Middle frontal gyrus (tissue), 1 donor: ENCODE measurements at regions not wholly inside any gene's neighbourhood (a gene's known extent, or its start where the extent isn't known, plus 50 kb on each side); places are given as distances from the start of the nearest gene placed in this dataset.
"Not testable (repeated sequence)": the region's sequence is repeated elsewhere in the genome, so short reads cannot be mapped to it uniquely, and the experiment has no call there.

Source experiments
- DNase-seq: peaks from one replicate; pipeline ENCODE4 v3.0.0-alpha.2; 2015; ENCODE audit warnings: low spot score; ENCODE audit errors: extremely low spot score

DNA sequence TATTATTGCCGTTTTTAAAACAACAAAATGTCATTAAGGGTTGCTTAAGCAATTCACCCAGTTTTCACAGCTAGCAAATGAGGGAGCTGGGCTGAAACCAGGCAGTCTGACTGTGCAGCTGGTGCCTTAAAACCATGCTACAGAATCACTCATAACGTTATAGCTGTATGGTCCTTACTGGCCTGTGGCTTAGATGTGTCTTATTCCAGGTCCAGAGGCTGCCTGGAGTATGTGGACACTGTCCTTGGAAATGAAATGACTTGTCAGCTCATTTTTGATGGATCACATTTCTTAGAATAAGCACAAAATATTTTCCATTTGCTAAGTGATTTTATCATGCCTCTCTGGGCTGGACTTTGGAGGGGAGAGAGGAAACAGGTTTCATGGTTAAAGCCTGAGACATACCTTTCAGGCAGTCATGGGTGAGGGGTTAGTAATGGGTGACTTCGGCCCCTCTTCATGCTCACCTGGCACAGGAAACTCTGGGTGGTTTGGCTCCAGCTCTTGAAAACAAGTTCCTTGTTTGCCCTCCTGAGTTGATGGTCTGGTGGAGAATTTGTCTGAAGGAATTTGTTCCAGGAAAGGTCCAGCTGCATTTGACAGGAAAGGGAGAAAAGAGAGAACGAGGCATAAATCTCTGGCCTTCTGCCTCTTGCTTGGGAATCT is 823.2 kb downstream of the DHX35 start:
- no peak for DNase-seq

DNA sequence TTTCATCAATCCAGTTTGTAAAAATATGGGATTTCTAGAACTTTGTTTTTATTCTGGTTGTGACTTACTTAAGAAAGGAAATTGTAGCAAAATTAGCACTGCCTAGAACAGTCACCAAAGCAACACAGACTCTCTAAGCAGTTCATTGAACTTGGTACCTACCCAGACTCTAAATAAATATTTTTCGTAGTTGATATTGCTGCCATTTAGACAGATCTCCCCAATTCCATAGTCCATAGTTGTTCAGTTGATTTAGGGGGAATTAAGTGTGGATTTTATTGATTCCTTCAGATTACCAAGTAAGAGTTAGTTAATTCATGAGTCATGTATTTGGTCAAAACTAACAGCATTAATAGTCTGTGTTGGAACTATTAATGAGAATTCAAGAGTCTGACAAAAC is 822.5 kb downstream of the DHX35 start:
- no peak for DNase-seq

GRCh38 chr20:39778847-39779604 is 816.9 kb downstream of the DHX35 start:
- DNase-seq: no peak

DNA sequence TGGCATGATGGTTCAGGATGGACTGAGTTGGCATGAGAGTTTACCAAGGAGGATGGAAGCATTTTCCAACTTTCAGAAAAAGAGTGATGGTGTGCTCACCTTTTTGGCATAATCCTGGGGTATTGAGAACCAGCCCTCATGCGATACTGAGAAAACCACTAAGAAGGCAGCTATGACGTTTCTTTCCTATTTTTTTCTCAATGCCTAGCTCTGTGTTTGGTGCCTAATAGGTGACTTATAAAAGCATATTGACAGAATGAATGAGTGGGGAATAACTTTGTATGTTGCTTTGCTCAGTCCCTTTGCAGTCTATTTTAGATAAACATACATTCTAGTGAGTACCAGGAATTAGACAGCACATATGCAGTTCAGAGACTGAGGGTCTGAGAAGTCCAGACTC is 816.3 kb downstream of the DHX35 start:
- DNase-seq: no peak

DNA sequence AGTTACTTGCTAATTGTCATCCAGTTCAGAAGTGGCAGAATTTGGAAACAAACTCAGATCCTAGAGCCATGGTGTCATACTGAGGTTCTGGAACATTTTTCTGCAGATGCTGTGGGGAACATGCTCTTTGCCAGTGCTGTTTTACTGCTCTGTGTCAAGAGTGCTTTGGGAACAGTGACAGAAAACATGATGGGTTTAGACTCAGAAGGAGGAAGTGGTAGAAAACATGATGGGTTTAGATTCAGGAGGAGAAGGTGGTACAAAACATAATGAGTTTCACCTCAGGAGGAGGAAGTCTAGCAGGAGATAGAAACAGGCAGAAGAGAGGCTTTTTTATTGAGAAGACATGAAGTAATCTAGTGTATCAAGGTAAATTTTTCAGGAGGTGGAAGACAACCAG is 815.5 kb downstream of the DHX35 start:
- DNase-seq: no peak

GRCh38 chr20:39775110-39775509 is 813.0 kb downstream of the DHX35 start:
- DNase-seq: no peak

GRCh38 chr20:39773380-39774000 is 811.3 kb downstream of the DHX35 start:
- no peak for DNase-seq

- no peak for DNase-seq
These were observed 805.2 kb downstream of the DHX35 start for GRCh38 chr20:39767352-39767751.

- DNase-seq: no peak
These were observed 804.2 kb downstream of the DHX35 start for GRCh38 chr20:39766333-39766732.

- DNase-seq: no peak
These were observed 800.6 kb downstream of the DHX35 start for GRCh38 chr20:39762716-39763115.

- DNase-seq: no peak
These were observed 796.7 kb downstream of the DHX35 start for GRCh38 chr20:39758876-39759275.

GRCh38 chr20:39756828-39757227 is 794.7 kb downstream of the DHX35 start:
- no peak for DNase-seq

- no peak for DNase-seq
These were observed 794.2 kb downstream of the DHX35 start for GRCh38 chr20:39756369-39756768.

DNA sequence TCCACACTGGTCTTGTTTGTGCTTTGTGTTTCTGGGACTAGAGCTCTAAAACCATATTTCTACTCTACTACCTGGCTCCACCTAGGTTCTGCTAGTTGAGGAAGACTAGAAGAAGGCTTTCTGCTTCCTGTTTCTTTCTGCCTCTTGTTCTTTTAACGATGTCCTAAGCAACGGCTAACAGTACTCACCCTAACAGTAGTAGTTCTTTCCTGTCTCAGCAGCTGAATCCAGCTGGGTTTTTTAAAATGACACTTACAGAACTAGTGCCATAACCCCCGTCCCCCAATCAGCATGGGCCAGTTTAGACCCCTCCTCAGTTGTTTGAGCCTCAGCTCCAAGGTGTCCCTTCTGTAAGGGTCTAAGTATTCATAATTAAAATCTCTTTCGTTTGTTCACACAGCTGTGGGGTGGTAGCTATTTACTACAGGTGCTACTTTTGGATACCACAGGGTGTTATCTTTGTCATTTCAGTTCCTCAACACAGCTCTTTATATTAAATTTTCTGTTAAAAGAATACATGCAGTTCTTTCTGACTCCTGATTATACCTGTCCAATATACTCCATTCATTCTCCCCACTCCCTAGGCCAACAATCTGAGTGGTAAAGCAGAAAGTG is 790.2 kb downstream of the DHX35 start:
- DNase-seq: no peak

- DNase-seq: no peak
These were observed 789.5 kb downstream of the DHX35 start for GRCh38 chr20:39751557-39752137.

GRCh38 chr20:39745380-39745779 is 783.2 kb downstream of the DHX35 start:
- DNase-seq: no peak

DNA sequence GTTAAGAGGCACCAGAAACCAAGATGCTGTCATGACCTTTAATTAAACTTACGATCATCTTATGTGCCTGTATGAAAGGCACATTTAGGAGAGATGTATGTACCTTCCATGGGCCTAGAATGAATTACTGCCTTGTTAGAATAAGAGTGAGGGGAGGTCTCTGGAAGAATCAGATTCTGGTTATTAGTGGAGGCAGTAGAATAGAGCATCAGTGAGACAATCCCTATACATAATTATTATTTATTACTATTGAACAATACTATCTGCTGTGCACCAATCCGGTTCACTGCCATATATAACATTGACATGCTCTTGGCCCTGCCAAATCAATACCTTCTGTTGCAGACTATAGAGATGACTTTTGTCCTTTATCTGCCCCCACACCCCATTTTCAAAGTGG is 776.5 kb downstream of the DHX35 start:
- no peak for DNase-seq

- no peak for DNase-seq
These were observed 774.5 kb downstream of the DHX35 start for GRCh38 chr20:39736434-39737327.

DNA sequence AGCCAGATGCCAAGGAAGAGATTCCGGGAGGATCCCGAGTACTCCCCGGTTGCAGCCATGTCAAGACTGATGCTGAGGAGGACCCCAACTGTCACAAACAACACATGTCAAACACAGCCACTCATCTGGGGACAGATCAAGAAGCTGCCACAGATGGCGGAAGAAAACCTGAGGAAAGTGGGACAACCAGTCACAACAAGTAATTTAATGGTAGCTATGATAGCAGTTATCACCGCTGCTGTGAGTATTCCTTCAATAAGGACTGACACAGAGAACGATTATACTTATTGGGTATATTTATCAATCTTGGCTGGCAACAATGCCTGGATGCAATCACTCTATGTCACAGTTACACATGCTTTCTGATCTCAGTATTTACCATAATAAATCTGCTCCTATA is 763.4 kb downstream of the DHX35 start:
- DNase-seq: not testable (repeated sequence)

DNA sequence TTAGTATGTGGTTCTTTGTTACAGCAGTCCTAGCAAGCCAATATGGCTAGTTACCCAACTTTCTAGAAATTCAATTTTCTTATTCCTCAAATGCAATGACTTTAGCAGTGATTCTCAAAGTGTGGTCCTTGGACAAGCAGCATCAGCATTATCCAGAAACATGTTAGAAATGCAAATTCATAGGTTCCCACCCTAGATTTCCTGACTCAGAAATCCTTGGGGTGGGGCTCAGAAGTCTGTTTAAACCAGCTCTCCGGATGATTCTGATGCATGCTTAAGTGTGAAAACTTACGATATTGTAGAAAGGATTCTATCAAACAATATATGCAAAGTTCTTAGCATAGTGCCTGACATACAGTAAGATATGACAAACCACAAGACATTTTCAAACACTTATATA is 757.1 kb downstream of the DHX35 start:
- DNase-seq: no peak

DNA sequence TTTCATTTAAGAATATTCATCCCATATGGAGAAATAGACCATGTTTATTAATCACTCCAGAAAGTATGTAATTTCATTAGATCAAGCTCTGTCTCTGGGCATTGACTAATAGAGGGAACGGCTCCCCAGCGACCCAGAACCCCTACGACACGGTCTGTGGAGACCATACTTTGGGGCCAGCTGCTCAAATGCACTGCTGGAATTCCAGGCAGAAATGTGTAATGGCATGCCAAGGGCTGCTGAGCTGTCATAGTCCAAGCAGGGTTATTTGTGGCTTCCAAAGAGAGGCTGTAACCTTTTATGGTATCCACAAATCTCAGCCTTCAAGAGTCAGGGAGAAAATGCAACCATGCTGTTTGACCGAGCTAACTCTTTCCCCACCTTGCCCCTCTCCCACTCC is 755.8 kb downstream of the DHX35 start:
- DNase-seq: no peak
